ENCODE measurements at regions not wholly inside any gene's neighbourhood (a gene's known extent, or its start where the extent isn't known, plus 50 kb on each side); places are given as distances from the start of the nearest gene placed in this dataset.

DNA sequence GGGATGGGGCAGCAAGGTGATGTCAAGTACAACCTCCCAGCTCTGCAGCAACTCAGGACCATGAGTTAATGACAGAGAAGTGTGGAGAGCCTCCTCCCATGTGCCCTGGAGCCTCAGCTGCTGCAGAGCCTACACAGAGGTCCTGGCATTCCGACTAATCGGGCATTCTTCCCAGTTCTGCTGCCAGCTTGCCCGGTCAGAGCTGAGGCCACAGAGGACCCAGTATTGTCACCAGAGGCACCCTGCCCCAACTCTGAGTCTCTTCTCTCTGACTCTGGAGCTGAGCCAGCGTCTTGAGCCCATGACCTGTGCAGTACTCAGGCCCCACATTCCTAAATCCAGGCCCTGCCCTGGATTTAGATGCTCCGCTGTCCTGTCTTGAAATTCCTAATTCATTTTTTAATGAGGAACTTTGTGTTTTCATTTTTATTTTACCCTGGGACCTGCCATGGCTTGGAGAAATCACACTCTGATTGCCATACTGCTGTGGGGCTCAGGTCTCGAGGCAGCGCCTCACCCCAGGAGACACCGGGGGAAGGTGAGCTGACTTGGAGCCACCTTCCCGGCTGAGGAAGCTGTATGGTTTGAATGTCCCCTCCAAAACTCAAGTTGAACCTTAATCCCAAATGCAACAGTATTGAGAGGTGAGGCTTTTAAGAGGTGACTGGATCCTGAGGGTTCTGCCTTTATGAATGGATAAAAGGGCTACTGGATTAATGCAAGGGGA is 144.9 kb upstream of the ZNF507 start:
- no peak overlapping the region for H3K4me2 ChIP-seq (ENCODE audit: insufficient read depth, low read length)
- no peaks in the 10 kb centered on the region for H3K9me3 ChIP-seq (ENCODE audit: low read depth, low read length)
- DNase-seq (ENCODE audit: insufficient read length, low spot score, missing footprints) = no peak
- H4K20me1 ChIP-seq (ENCODE audit: insufficient read depth, low read length) = no peaks in the 10 kb centered on the region
- no peak overlapping the region for H3K4me3 ChIP-seq (ENCODE audit: insufficient read depth, low read length)
- no peaks in the 10 kb centered on the region for H3K4me1 ChIP-seq (ENCODE audit: insufficient read depth, low read length)
- H3K27ac ChIP-seq (ENCODE audit: low read depth, low read length) = no peak overlapping the region
- no peak overlapping the region for H2AFZ ChIP-seq (ENCODE audit: low read length)
- H3K79me2 ChIP-seq (ENCODE audit: insufficient read depth, low read length) = no peaks in the 10 kb centered on the region
- H3K36me3 ChIP-seq (ENCODE audit: insufficient read depth, low read length) = no peaks in the 10 kb centered on the region
- TF ChIP-seq, protein P1, sequence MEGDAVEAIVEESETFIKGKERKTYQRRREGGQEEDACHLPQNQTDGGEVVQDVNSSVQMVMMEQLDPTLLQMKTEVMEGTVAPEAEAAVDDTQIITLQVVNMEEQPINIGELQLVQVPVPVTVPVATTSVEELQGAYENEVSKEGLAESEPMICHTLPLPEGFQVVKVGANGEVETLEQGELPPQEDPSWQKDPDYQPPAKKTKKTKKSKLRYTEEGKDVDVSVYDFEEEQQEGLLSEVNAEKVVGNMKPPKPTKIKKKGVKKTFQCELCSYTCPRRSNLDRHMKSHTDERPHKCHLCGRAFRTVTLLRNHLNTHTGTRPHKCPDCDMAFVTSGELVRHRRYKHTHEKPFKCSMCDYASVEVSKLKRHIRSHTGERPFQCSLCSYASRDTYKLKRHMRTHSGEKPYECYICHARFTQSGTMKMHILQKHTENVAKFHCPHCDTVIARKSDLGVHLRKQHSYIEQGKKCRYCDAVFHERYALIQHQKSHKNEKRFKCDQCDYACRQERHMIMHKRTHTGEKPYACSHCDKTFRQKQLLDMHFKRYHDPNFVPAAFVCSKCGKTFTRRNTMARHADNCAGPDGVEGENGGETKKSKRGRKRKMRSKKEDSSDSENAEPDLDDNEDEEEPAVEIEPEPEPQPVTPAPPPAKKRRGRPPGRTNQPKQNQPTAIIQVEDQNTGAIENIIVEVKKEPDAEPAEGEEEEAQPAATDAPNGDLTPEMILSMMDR (IDR thresholded peaks at IDR 0.05; ENCODE audit: extremely low read depth, low read depth, low read length) = no peak
- no peaks in the 10 kb centered on the region for H3K27me3 ChIP-seq (ENCODE audit: insufficient read depth, low read length)

GRCh38 chr19:32201211-32201610 is 144.2 kb upstream of the ZNF507 start:
- no peaks in the 10 kb centered on the region for H4K20me1 ChIP-seq (ENCODE audit: insufficient read depth, low read length)
- H3K27ac ChIP-seq (ENCODE audit: low read depth, low read length) = no peak overlapping the region
- no peak overlapping the region for H3K4me2 ChIP-seq (ENCODE audit: insufficient read depth, low read length)
- H3K27me3 ChIP-seq (ENCODE audit: insufficient read depth, low read length) = no peaks in the 10 kb centered on the region
- no peaks in the 10 kb centered on the region for H3K9me3 ChIP-seq (ENCODE audit: low read depth, low read length)
- no peak for DNase-seq (ENCODE audit: insufficient read length, low spot score, missing footprints)
- no peaks in the 10 kb centered on the region for H3K79me2 ChIP-seq (ENCODE audit: insufficient read depth, low read length)
- H3K4me1 ChIP-seq (ENCODE audit: insufficient read depth, low read length) = no peaks in the 10 kb centered on the region
- TF ChIP-seq, protein P1 (IDR thresholded peaks at IDR 0.05; ENCODE audit: extremely low read depth, low read depth, low read length) = no peak
- no peaks in the 10 kb centered on the region for H3K36me3 ChIP-seq (ENCODE audit: insufficient read depth, low read length)
- no peak overlapping the region for H3K4me3 ChIP-seq (ENCODE audit: insufficient read depth, low read length)
- no peak overlapping the region for H2AFZ ChIP-seq (ENCODE audit: low read length)

GRCh38 chr19:32201636-32202051 is 143.8 kb upstream of the ZNF507 start:
- no peaks in the 10 kb centered on the region for H3K79me2 ChIP-seq (ENCODE audit: insufficient read depth, low read length)
- no peak overlapping the region for H2AFZ ChIP-seq (ENCODE audit: low read length)
- H4K20me1 ChIP-seq (ENCODE audit: insufficient read depth, low read length) = no peaks in the 10 kb centered on the region
- TF ChIP-seq, protein P1 (IDR thresholded peaks at IDR 0.05; ENCODE audit: extremely low read depth, low read depth, low read length) = no peak
- no peak overlapping the region for H3K27ac ChIP-seq (ENCODE audit: low read depth, low read length)
- H3K27me3 ChIP-seq (ENCODE audit: insufficient read depth, low read length) = no peaks in the 10 kb centered on the region
- no peak overlapping the region for H3K4me3 ChIP-seq (ENCODE audit: insufficient read depth, low read length)
- H3K4me1 ChIP-seq (ENCODE audit: insufficient read depth, low read length) = no peaks in the 10 kb centered on the region
- no peaks in the 10 kb centered on the region for H3K36me3 ChIP-seq (ENCODE audit: insufficient read depth, low read length)
- no peaks in the 10 kb centered on the region for H3K9me3 ChIP-seq (ENCODE audit: low read depth, low read length)
- H3K4me2 ChIP-seq (ENCODE audit: insufficient read depth, low read length) = no peak overlapping the region
- no peak for DNase-seq (ENCODE audit: insufficient read length, low spot score, missing footprints)

DNA sequence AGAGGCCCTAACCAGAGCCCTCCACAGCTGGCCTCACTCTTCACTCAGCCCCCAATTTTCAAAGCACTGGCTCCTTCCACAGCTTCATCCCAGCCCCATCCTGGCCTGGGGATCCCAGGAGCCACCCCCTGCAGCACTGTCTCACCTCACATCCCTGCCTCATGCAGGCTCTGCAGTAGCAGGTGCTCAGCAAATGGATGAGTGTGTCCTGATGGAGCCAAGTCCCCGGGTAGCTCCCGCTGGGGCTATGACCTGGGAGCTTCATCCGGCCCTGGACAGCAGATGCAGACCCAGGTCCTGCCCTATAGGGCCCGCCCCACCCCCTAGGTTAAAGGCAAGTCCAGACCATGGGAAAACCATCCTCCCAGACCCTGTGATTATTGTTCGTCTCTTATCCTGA is 143.2 kb upstream of the ZNF507 start:
- TF ChIP-seq, protein P1 (IDR thresholded peaks at IDR 0.05; ENCODE audit: extremely low read depth, low read depth, low read length) = no peak
- no peak overlapping the region for H3K4me3 ChIP-seq (ENCODE audit: insufficient read depth, low read length)
- no peaks in the 10 kb centered on the region for H3K9me3 ChIP-seq (ENCODE audit: low read depth, low read length)
- H3K36me3 ChIP-seq (ENCODE audit: insufficient read depth, low read length) = no peaks in the 10 kb centered on the region
- H4K20me1 ChIP-seq (ENCODE audit: insufficient read depth, low read length) = no peaks in the 10 kb centered on the region
- DNase-seq (ENCODE audit: insufficient read length, low spot score, missing footprints) = no peak
- H3K79me2 ChIP-seq (ENCODE audit: insufficient read depth, low read length) = no peaks in the 10 kb centered on the region
- no peak overlapping the region for H2AFZ ChIP-seq (ENCODE audit: low read length)
- H3K4me1 ChIP-seq (ENCODE audit: insufficient read depth, low read length) = no peaks in the 10 kb centered on the region
- H3K4me2 ChIP-seq (ENCODE audit: insufficient read depth, low read length) = no peak overlapping the region
- H3K27me3 ChIP-seq (ENCODE audit: insufficient read depth, low read length) = no peaks in the 10 kb centered on the region
- no peak overlapping the region for H3K27ac ChIP-seq (ENCODE audit: low read depth, low read length)

Measured in osteoblast (primary cell).